GM19240 (cell line): ENCODE measurements at regions not wholly inside any gene's neighbourhood (a gene's known extent, or its start where the extent isn't known, plus 50 kb on each side); places are given as distances from the start of the nearest gene placed in this dataset.
A peak's percentile ranks its signal among the peaks of the same experiment; 100 is the strongest.

Experiments
- DNase-seq: peaks from one replicate; pipeline ENCODE4 v3.0.0; 2011; ENCODE audit warnings: low spot score; ENCODE audit not compliant: insufficient read length

DNA sequence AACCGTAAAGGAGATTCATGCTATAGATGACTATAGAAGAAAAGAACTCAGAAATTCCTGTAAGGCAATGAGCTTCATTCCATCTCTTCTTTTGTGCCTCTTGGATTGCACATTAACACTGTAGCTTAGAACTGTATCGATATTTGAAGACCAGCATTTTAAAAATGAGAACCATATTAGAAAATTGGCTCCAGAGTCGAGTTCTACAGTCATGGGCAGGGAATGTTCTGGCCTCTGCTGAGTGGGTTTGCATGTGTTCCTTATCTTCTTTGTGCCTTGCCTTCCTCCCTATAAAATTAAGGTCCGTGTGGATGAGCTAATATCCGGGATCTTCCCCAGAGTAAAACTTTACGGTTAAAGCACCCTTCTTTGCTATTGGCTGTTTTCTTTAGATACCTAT is 77.4 kb upstream of the PLCL2 start:
- no peak for DNase-seq

DNA sequence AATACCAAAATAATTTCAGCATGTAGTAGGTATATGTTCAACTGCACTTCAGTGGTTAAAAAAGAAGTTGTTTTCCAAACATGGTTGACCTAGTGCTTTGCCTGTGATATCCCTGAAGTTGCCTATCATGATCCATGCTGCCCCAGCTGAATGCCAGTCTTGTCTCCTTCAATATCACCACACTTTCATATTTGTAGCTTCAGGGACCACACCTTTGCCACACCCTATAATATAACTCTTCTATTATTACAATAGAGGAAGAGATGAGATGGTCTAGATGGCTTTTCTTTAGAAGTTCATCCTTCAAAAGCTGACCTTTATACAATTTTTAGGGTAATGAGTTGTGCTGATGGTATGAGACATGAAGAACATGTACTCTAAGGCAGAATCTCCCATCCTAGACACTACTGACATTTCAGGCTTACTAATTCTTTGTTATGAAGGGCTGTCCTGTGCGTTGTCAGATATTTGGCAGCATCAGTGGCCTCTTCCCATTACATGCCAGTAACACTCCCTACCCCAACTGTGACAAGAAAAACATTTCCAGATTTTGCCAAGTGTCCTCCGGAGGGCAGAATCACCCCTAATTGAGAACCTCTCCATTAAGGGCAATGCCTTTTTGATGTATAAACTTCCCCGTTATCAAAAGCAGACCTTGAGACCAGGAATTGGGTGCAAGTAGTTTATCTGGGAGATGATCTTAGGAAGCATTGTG is 76.2 kb upstream of the PLCL2 start:
- no peak for DNase-seq

DNA sequence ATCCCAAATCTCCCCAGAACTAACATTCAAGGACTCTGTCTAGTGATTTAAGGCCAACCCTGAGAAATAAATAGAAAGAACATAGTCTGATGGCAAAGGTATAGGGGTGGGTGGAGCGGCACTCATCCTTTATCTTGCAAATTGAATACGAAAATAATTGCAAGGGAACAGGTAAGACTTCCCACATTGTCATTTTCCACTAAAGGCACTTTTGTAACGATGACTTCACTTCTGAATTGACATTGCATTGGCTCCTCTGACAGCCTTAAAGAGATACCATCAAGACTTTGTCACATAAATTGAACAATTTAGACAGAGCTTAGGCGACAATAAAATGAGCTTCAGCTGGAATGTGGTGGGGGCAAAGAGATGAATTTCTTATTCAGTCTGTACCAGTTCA is 75.3 kb upstream of the PLCL2 start:
- DNase-seq = no peak

DNA sequence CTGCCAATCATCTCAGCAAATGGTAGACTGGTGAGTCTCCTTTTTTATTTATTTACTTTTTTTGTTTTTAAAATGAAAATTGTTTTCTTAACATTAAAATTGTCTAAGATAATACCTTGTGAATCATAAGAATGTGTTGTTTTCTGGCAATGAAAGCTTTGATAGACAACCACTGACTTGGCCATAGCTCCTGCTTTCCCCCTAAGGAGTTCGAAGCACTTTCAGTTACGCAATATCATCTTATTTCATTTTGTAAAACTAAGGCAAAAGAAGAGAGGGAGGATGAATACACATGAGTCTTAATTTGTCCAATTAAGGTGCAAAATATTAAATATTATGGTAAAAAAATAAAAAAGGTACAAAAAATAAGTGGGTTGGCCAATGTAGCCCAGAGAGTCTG is 74.8 kb upstream of the PLCL2 start:
- no peak for DNase-seq

DNA sequence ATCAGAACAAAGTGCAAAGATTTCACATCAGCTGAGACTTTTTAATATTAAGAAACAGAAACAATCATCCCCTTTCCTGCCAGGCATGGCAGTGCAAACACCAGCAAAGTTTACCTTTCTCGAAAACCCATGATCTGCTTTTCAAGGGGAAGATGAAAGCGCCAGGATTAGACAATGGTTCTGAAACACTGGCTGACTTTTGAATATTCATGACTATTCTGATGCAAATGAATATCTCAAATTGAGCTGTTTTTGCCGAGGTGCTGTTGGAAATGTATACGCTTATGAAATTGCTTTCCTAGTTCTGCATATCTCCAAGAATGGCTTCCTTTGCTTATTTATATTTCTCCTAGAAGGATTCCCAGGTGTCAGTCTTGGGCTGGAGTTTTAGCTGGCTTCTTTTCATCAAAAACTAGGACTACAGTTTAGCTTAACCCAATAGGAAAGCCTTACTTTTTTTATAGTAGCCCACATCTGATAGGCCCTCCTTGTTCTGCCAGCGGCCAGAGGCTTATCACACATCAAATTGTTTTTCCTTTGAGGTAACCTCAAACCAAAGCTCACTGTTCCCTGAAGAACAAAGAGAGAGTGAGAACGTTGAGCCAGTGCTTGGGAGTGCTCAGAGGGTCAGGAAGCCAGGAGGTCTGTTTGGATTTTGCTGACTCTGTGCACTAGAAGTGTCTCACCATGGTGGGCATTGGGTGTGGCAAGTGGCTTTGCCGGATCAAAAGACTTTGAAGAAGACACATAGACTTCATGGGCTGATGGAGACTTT is 74.0 kb upstream of the PLCL2 start:
- DNase-seq = no peak

DNA sequence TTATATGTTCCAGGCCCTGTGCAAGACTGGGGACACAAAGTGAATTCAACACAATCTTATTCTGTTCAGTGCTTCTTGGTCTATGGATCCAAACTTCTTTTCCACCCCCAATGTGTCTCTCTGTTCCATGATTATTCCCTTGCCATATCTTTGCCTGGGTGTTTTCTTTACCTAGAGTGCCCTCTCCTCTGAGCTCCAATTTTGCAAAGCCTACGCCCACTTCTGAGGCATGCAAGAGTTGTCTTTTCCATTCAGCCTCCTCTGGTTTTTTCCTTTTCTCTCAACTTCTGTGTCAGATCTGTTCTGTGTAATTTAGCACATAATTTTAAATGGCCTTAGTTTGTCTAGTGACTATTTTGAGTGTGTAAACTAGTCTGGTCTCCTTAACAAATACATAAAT is 72.8 kb upstream of the PLCL2 start:
- no peak for DNase-seq

DNA sequence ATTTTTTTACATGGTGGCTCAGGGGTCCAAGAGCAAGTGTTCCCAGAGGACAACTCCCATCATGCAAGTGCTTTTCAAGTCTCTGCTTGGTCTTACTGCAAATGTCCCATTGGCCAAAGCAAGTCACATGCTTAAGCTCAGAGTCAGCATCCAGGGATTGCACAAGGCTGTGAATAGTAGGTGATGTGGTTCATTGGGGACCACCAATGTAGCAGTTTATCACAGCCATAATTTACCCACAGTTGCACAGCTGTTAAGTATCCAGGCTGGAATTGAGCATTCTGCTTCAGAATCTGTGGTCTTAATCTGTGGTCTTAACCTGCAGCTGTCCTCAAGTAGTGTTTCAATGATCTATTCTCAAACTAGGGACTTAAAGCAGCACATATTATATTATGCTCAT is 71.4 kb upstream of the PLCL2 start:
- no peak for DNase-seq

DNA sequence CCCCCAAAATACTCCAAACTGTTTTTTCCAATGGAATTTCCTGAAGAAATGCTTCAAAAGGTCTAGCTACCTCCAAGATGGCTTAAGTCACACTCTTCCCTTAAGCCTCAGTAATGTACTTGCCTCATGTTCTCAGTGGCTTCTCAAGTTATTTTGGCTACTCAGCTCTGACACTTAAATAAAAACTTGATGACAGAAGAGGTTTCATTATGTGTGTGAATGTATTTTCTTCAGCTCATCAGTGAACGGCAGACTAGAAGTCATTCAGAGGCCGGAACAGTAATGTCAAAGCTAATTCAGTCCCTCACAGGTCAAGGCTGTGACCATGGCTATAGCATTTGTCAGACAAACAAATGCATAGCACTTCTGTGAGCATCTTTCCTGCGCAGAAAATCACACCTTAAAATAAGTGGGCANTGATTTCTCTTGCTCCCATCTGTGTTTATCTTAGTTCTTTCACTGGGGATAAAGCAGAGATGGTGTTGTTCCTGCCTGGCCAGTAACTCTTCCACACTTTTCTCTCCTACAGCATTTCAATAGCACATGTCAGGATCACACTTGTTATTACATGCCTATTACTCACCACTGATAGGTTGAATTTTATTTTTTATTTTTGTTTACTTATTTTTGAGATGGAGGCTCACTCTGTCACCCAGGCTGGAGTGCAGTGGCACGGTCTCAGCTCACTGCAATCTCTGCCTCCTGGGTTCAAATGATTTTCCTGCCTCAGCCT is 68.5 kb upstream of the PLCL2 start:
- DNase-seq = peak; percentile 14

DNA sequence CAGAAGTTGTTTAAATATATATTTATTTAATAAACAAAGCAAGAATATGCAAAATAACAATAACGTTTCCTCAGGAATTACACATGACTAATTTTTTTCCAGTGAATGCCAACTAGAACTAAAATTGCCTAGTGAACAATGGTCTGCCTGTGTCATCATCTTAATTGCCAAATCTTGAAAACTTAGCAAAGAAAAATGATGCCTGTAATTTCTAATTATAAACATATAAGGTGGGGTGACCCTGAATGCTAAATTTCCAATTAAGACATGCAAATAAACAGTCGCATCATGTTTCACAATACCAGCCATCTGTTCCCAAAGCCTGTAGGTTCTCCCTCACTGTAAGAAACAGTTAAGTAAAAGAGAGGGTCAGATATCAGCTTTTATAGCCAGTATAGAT is 67.6 kb upstream of the PLCL2 start:
- no peak for DNase-seq

DNA sequence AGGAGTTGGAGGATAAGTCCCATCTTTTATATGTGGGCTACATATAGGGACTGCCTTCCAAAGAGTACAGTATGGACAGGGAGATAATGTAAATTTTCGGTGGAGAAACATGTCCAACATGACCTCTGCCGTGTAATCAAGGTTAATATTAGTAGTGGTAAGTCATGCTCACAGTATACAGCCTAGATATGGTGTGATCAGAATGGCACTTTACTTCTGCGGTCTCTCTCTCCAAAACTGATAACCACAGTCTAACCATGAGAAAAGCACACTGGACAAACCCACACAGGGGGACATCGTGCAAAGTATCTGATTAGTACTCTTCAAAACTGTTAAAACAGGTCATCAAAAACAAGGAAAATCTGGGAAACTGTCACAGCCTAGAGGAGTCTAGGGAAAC is 66.6 kb upstream of the PLCL2 start:
- no peak for DNase-seq

DNA sequence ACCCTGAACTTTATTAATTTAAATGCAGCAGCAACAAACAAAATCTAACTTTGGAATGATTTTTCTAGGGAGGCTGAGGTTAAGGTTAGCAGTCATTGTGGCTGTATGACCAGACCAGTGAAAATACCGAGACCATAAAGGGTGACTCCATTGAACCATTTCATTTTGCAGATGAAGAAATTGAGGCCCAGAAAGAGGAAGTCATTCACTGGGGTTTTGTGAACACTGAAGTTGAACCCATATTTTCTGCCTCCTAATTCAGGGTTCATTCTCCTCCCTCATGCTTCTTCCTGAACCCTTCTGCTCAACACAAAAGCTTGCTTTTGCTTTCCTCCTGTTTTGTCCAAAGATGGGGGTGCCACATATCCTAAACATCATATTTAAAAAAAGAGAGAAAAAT is 65.8 kb upstream of the PLCL2 start:
- no peak for DNase-seq

DNA sequence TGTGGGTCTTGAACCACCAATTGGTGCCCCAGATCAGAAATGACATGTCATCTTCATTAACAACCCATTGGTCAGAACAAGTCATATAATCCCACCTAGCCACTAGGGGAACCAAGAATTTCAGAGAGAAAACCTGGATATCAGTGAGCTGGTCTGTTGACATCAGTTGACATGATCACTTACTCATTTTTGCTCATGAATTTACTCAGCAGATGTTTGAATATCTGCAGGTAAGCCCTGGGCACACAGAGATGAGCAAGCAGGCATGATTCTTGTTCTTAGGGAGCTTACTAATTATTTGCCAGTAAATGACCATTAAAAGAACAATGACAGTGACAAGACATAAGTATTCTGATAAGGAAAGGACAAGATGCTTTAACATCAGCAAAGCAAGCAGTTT is 64.3 kb upstream of the PLCL2 start:
- DNase-seq = no peak

DNA sequence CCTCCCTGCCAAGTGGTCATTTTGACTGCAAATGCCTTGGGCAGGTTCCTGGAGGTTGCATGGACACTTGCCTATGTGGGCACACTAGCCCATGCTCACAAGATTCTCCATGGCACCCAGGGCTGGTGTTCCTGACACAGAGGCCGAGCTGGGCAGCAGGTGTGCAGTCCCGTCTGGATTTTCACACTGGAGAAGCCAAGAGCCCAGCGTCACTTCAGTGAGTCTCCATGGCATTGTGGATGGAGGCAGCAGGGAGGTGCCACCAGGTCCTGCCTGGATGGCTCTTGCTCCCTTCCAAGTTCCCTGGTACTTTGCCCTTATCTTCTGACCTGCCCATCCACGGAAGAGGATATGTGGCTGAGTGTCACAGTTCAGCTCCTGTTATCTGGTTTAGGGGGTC is 63.7 kb upstream of the PLCL2 start:
- DNase-seq = no peak

DNA sequence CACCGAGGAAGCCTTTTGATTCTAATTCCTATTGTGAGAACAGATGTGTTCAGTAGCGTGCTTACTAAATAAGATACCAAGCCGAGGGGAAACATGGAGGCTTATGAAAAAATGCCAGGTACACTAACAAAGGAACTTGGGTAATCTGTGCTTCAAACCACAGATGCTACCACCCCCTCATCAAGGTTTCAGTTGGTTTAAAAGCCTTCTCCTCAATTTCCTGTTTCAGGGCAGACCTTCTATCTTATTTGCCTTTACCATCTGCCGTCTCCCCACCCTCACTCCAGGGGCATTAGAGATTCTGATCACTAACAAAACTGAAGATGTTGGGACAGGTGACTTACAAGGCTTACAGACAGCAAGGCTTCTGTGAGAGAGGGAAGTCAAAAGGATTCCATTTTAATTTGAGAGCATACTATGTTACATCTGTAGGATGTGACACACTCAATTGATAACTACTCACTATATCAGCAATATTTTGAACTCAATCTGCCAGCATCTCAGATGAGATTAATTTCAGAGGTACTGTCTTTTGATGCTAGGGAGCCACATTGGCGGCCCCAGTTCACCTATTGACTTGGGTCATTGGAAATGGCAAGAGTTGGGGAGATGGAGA is 60.6 kb upstream of the PLCL2 start:
- no peak for DNase-seq

DNA sequence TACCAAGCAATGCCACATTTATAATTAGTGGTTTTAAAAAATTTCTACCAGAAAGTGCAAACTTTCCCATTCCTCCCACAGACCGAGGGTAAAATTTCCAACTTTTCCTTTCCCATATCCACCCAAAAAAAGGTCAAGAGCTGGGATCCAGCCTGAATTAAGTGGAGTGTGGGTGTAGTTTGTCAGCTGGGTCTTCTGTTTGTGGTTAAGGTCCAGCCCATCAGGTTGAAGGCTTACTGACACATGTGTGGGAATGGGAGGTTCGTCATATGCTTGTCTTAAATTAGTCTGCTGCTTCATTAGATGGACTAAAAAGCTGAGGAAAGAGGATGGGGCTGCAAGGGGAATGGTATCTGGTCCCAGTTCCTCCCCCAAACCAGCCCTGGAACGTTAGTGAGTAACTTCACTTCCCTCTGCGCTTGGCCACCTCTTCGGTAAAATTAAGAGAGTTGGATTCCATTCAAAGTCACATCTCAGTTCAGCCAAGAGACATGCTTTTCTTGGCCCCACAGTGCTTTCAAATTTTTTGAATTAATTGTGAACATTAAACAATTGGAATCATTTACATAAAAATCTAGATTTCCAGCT is 59.0 kb upstream of the PLCL2 start:
- DNase-seq = no peak

DNA sequence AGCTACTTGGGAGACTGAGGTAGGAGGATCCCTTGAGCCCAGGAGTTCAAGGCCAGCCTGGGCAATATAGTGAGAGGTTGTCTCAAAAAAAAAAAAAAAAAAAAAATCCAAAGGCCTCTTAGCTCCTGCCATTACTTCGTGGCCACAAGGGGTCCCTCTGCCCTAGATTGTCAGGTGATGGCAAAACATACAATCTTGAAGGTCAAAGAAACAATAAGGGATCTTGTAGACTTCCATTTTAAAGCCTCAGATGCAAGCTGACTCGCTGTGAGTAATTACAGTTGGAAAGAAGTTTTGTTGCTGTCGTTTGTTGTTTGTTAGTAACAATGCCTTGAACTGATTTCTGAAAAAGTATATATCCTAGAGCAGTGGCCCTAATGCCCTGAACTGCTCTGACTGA is 55.9 kb upstream of the PLCL2 start:
- peak; percentile 10 for DNase-seq

DNA sequence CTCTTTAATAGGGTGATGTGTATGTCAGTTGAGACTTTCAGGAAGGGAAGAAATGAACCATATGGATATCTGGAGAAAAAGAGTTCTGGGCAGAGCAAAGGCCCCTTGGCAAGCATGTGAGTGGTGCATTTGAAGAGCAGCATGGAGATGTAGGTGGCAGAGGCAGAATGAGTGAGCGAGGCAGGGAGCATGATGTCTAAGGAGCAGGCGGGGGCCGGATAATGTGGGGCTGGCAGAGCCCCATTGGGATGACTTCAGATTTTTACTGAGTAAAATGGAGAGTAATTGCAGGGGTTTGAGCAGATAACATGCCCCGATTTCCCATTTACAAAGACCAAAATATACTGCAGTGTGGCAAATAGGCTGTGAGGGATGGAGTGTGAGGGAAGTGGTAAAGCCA is 52.9 kb upstream of the PLCL2 start:
- DNase-seq = no peak

DNA sequence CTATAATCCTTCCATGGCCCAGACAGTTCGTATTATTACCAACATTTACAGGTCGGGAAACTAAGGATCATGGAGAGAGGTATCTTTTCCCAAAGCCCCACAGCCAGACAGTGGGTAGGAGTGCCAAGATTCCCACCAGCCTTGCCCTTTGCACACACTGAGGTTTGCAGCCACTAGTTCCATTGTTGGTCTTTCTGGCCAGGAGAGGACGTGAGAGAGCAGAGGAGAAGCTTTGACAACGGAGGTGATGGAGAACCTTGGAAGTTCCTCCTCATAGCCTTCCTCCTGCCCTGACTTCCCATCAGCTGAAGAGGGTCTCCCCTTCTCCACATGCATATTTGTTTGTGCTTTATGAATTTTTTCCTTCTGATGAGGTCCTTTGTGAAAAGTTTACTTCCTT is 50.5 kb upstream of the PLCL2 start:
- DNase-seq = no peak

DNA sequence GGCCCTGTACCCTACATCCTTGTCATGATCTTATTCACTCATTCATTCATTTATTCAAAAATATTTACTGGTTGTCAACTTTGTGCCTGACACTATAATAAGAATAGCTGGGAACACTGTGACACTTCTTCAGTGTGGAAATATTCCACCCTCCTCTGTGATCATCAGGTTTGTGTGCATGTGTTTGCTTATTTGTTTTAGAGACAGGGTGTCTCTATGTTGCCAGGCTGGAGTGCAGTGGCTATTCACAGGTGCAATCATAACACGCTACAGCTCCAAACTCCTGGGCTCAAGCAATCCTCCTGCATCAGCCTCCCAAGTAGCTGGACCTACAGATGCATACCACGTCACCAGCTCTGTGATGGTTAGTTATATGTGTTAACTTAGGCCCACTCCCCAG is 50.0 kb upstream of the PLCL2 start:
- no peak for DNase-seq
